Neural crest cell (in vitro differentiated cells): ENCODE measurements at regions not wholly inside any gene's neighbourhood (a gene's known extent, or its start where the extent isn't known, plus 50 kb on each side); places are given as distances from the start of the nearest gene placed in this dataset.

Source experiments
- DNase-seq: peaks from one replicate; pipeline ENCODE4 v3.0.0; 2021; ENCODE audit warnings: low read depth, mixed read lengths, low spot score
- H3K27ac Mint-ChIP-seq: one replicate; pipeline ENCODE4 v1.8.0; 2021; ENCODE audit warnings: mild to moderate bottlenecking, mixed read lengths; ENCODE audit not compliant: unreplicated experiment
- H3K27me3 Mint-ChIP-seq: 2 replicates; pipeline ENCODE4 v1.8.0; 2021; ENCODE audit warnings: low read depth, mild to moderate bottlenecking, mixed read lengths
- H3K36me3 Mint-ChIP-seq: 2 replicates; pipeline ENCODE4 v1.8.0; 2021; ENCODE audit warnings: low read depth, mild to moderate bottlenecking, mixed read lengths
- H3K4me1 Mint-ChIP-seq: 2 replicates; pipeline ENCODE4 v1.8.0; 2021; ENCODE audit warnings: mixed read lengths
- H3K4me3 Mint-ChIP-seq: one replicate; pipeline ENCODE4 v1.8.0; 2021; ENCODE audit warnings: mild to moderate bottlenecking, mixed read lengths
- H3K9me3 Mint-ChIP-seq: 2 replicates; pipeline ENCODE4 v1.8.0; 2021; ENCODE audit warnings: mixed read lengths
- CTCF ChIP-seq: fragments of 200-600 bp; sonication (generic); conservative IDR thresholded peaks from 2 replicates; pipeline ENCODE4 v1.5.0; 2021; ENCODE audit warnings: antibody characterized with exemption, mild to moderate bottlenecking

- no peaks in the 10 kb centered on the region for H3K36me3 Mint-ChIP-seq
- no peak for TF ChIP-seq CTCF
- H3K4me1 Mint-ChIP-seq: peaks cover 14% of the 10 kb centered on the region
- no peak for DNase-seq
- H3K9me3 Mint-ChIP-seq: peaks cover 7% of the 10 kb centered on the region
- H3K27ac Mint-ChIP-seq: no peak overlapping the region
- H3K4me3 Mint-ChIP-seq: no peak overlapping the region
- no peaks in the 10 kb centered on the region for H3K27me3 Mint-ChIP-seq
Observed at GRCh38 chr4:72974694-72975487, 94.6 kb downstream of the COX18 start.

GRCh38 chr4:72971572-72971971, 97.9 kb downstream of the COX18 start:
- H3K27ac Mint-ChIP-seq: no peak overlapping the region

GRCh38 chr4:72970756-72971155, 98.8 kb downstream of the COX18 start:
- no peaks in the 10 kb centered on the region for H3K36me3 Mint-ChIP-seq
- H3K4me3 Mint-ChIP-seq: no peak overlapping the region
- H3K27ac Mint-ChIP-seq: no peak overlapping the region
- H3K9me3 Mint-ChIP-seq: no peaks in the 10 kb centered on the region
- H3K27me3 Mint-ChIP-seq: no peaks in the 10 kb centered on the region
- TF ChIP-seq CTCF: no peak
- DNase-seq: no peak
- peaks cover 16% of the 10 kb centered on the region for H3K4me1 Mint-ChIP-seq

More at GRCh38 chr4:72971572-72971971, 97.9 kb downstream of the COX18 start:
- Mint-ChIP-seq H3K27me3 (no peaks in the 10 kb centered on the region), H3K9me3 (no peaks in the 10 kb centered on the region), H3K4me3 (no peak overlapping the region), H3K4me1 (peaks cover 16% of the 10 kb centered on the region), H3K36me3 (no peaks in the 10 kb centered on the region)
- DNase-seq: no peak
- no peak for TF ChIP-seq CTCF

GRCh38 chr4:72969976-72970375, 99.5 kb downstream of the COX18 start:
- no peak for TF ChIP-seq CTCF
- Mint-ChIP-seq H3K4me1 (peaks cover 15% of the 10 kb centered on the region), H3K27me3 (no peaks in the 10 kb centered on the region), H3K4me3 (no peak overlapping the region), H3K36me3 (no peaks in the 10 kb centered on the region), H3K9me3 (peaks cover under 1% of the 10 kb centered on the region), H3K27ac (no peak overlapping the region)
- DNase-seq: no peak

- Mint-ChIP-seq H3K4me3 (no peak overlapping the region), H3K36me3 (peaks cover 12% of the 10 kb centered on the region), H3K27ac (no peak overlapping the region), H3K27me3 (no peaks in the 10 kb centered on the region), H3K4me1 (peaks cover 7% of the 10 kb centered on the region), H3K9me3 (peaks cover 19% of the 10 kb centered on the region)
- no peak for TF ChIP-seq CTCF
- DNase-seq: no peak
Observed at GRCh38 chr4:72966652-72967051, 102.9 kb downstream of the COX18 start.
